H1 (cell line): ENCODE measurements at regions not wholly inside any gene's neighbourhood (a gene's known extent, or its start where the extent isn't known, plus 50 kb on each side); places are given as distances from the start of the nearest gene placed in this dataset.

Experiments
- BRCA1 ChIP-seq: IDR thresholded peaks from 2 replicates; pipeline ENCODE4 v1.6.1; 2012; ENCODE audit warnings: low read depth, low read length, improper control_type of control experiment
- EZH2 ChIP-seq: fragments of 200-600 bp; sonication (generic); IDR thresholded peaks from 2 replicates; pipeline ENCODE4 v1.7.1; 2012; ENCODE audit warnings: low read depth, mild to moderate bottlenecking, moderate library complexity, low read length, inconsistent platforms; ENCODE audit not compliant: severe bottlenecking
- HDAC2 ChIP-seq, 2 experiments: fragments of 300-600 bp in 1 of 2; sonication (generic) in 1 of 2; IDR thresholded peaks; 2 replicates each; pipeline ENCODE4 v1.6.1; 2011 to 2012; ENCODE audit warnings: low read depth in 2 of 2, low read length in 2 of 2, mild to moderate bottlenecking in 2 of 2, moderate library complexity in 2 of 2, borderline replicate concordance in 1 of 2, inconsistent platforms in 1 of 2
- JUND ChIP-seq: IDR thresholded peaks from 2 replicates; pipeline ENCODE4 v1.6.1; 2011; ENCODE audit warnings: mild to moderate bottlenecking, improper control_type of control experiment, low read length
- PHF8 ChIP-seq: fragments of 200-600 bp; sonication (generic); conservative IDR thresholded peaks from 2 replicates; pipeline ENCODE4 v1.7.1; 2012; ENCODE audit warnings: low read depth, mild to moderate bottlenecking, inconsistent platforms, low read length, moderate library complexity
- POLR2A ChIP-seq, 2 experiments: IDR thresholded peaks; 1 replicate in 1 of 2; 2 replicates in 1 of 2; pipeline ENCODE4 v1.6.1; 2011; ENCODE audit warnings: low read depth in 2 of 2, low read length in 2 of 2, mild to moderate bottlenecking in 2 of 2; ENCODE audit errors: control extremely low read depth in 1 of 2
- SIN3A ChIP-seq, 2 experiments: IDR thresholded peaks in 1 of 2; conservative IDR thresholded peaks in 1 of 2; 2 replicates each; pipeline ENCODE4 v1.6.1; 2011 to 2012; ENCODE audit warnings: low read length in 2 of 2, improper control_type of control experiment in 1 of 2, low read depth in 1 of 2, mild to moderate bottlenecking in 1 of 2
- ZNF274 ChIP-seq: IDR thresholded peaks from 2 replicates; pipeline ENCODE4 v1.7.0; 2012; ENCODE audit warnings: low read length, borderline replicate concordance; ENCODE audit errors: extremely low read depth
- TF ChIP-seq, protein P1 (sequence below), 3 experiments: IDR thresholded peaks; 1 replicate in 2 of 3; 2 replicates in 1 of 3; pipeline versions ENCODE4 v1.5.1 to v1.6.1; 2011; ENCODE audit warnings: low read length in 3 of 3, mild to moderate bottlenecking in 3 of 3, inconsistent platforms in 2 of 3, low read depth in 1 of 3, moderate library complexity in 1 of 3; ENCODE audit not compliant: insufficient read depth in 1 of 3; ENCODE audit errors: control extremely low read depth in 1 of 3
- TF ChIP-seq, protein P2 (sequence below): IDR thresholded peaks from 2 replicates; pipeline ENCODE4 v1.6.1; 2011; ENCODE audit warnings: low read depth, mild to moderate bottlenecking, low read length; ENCODE audit not compliant: insufficient read depth

DNA sequence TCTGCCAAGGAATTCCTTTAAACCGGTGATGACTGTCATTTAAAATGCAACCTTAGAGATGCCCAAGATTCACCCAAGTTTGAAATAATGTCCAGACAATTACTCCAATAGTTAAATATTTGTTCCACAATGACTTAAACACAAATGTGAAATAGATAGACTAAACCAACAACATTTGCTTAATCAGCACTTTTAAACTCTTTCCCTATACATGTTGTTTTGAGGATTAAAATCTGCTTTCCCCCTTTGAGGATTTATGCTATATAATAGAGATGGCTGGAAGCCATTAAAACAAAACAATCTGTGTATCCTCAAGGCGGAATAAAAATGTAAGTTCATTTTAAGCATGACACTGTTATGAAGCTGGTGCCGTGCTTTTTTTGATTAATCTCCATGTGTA lies 297.8 kb upstream of the RSPO3 start:
- TF ChIP-seq, protein P1, sequence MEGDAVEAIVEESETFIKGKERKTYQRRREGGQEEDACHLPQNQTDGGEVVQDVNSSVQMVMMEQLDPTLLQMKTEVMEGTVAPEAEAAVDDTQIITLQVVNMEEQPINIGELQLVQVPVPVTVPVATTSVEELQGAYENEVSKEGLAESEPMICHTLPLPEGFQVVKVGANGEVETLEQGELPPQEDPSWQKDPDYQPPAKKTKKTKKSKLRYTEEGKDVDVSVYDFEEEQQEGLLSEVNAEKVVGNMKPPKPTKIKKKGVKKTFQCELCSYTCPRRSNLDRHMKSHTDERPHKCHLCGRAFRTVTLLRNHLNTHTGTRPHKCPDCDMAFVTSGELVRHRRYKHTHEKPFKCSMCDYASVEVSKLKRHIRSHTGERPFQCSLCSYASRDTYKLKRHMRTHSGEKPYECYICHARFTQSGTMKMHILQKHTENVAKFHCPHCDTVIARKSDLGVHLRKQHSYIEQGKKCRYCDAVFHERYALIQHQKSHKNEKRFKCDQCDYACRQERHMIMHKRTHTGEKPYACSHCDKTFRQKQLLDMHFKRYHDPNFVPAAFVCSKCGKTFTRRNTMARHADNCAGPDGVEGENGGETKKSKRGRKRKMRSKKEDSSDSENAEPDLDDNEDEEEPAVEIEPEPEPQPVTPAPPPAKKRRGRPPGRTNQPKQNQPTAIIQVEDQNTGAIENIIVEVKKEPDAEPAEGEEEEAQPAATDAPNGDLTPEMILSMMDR (IDR thresholded peaks at IDR 0.05; ENCODE audit: control extremely low read depth in 1 of 3, insufficient read depth in 1 of 3, low read depth in 1 of 3, low read length in 3 of 3) = no peak
- TF ChIP-seq POLR2A (IDR thresholded peaks at IDR 0.05; ENCODE audit: control extremely low read depth in 1 of 2, low read depth in 2 of 2, low read length in 2 of 2) = no peak
- TF ChIP-seq BRCA1 = no peak
- TF ChIP-seq JUND = no peak
- no peak for TF ChIP-seq ZNF274
- TF ChIP-seq EZH2 = no peak
- TF ChIP-seq, protein P2, sequence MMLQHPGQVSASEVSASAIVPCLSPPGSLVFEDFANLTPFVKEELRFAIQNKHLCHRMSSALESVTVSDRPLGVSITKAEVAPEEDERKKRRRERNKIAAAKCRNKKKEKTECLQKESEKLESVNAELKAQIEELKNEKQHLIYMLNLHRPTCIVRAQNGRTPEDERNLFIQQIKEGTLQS = no peak
- no peak for TF ChIP-seq HDAC2 (IDR thresholded peaks at IDR 0.05; ENCODE audit: borderline replicate concordance in 1 of 2, low read depth in 2 of 2, low read length in 2 of 2)
- no peak for TF ChIP-seq PHF8
- no peak for TF ChIP-seq SIN3A (conservative IDR thresholded peaks at IDR 0.05 in 1 of 2, IDR thresholded peaks at IDR 0.05 in 1 of 2; ENCODE audit: low read depth in 1 of 2, low read length in 2 of 2)
